HCT116 (cell line): ENCODE measurements at regions not wholly inside any gene's neighbourhood (a gene's known extent, or its start where the extent isn't known, plus 50 kb on each side); places are given as distances from the start of the nearest gene placed in this dataset.

ENCODE experiments used
- ATAC-seq: fragments of 200-7000 bp; cut with Tn5 transposase; 2 replicates; pipeline ENCODE4 v1.9.1; 2020; ENCODE audit warnings: mild to moderate bottlenecking, moderate library complexity
- BruUV-seq: library from RNA; stranded (reverse); fragments of 400-500 nt; replicated peaks from 2 replicates; lab custom pipeline; 2021; lab: Mats Ljungman, UMichigan
- CTCF ChIA-PET: fragments of 300-600 bp; sonication (Branson Sonifier 250); formaldehyde crosslinking; loops from one replicate; lab custom pipeline; 2021; ENCODE audit warnings: antibody characterized with exemption; lab: Charles Lee
- POLR2A ChIA-PET: fragments of 300-600, 350-600 bp; sonication (Branson Sonifier 250); formaldehyde crosslinking; loops from one replicate; lab custom pipeline; 2021; ENCODE audit warnings: antibody characterized with exemption; lab: Charles Lee
- RAD21 ChIA-PET, 2 experiments: fragments of 300-600 bp; sonication (Branson Sonifier 250); formaldehyde crosslinking; loops; one replicate each; lab custom pipeline; 2023; ENCODE audit warnings: low total read pairs in 2 of 2; ENCODE audit not compliant: uncharacterized antibody in 2 of 2, unreplicated experiment in 2 of 2, low non-redundant PET in 1 of 2; lab: Charles Lee
- DNase-seq: peaks from one replicate; pipeline ENCODE4 v3.0.0-alpha.2; 2010; ENCODE audit warnings: low read depth, low spot score
- H2AFZ ChIP-seq: fragments of 200-600 bp; shearing (Covaris generic), sonication (generic); 2 replicates; pipeline ENCODE4 v1.6.1; 2017; ENCODE audit warnings: low read depth, mixed run types, mixed read lengths, antibody characterized with exemption, low read length; ENCODE audit not compliant: poor library complexity, severe bottlenecking
- H3K27ac ChIP-seq: 2 replicates; pipeline ENCODE4 v1.5.1; 2012; ENCODE audit warnings: low read depth, low read length
- H3K27me3 ChIP-seq: fragments of 200-600 bp; sonication (generic); 2 replicates; pipeline ENCODE4 v1.6.1; 2016; ENCODE audit warnings: mixed run types, low read length, mixed read lengths; ENCODE audit not compliant: insufficient read depth
- H3K36me3 ChIP-seq, 2 experiments: fragments of 200-500 bp in 1 of 2; fragments of 200-600 bp in 1 of 2; sonication (Bioruptor generic) in 1 of 2; sonication (generic) in 1 of 2; 2 replicates each; pipeline versions ENCODE4 v1.5.1 to v1.6.1; 2014 to 2016; ENCODE audit warnings: low read length in 2 of 2, inconsistent platforms in 1 of 2, mixed read lengths in 1 of 2, mixed run types in 1 of 2; ENCODE audit not compliant: insufficient read depth in 2 of 2, control insufficient read depth in 1 of 2
- H3K4me1 ChIP-seq, 2 experiments: fragments of 200-600 bp in 1 of 2; sonication (generic) in 1 of 2; 2 replicates each; pipeline versions ENCODE4 v1.5.1 to v1.6.1; 2012 to 2017; ENCODE audit warnings: low read length in 2 of 2, inconsistent platforms in 1 of 2, mild to moderate bottlenecking in 1 of 2, mixed read lengths in 1 of 2, mixed run types in 1 of 2, moderate library complexity in 1 of 2; ENCODE audit not compliant: insufficient read depth in 2 of 2, control insufficient read depth in 1 of 2
- H3K4me2 ChIP-seq: fragments of 200-600 bp; sonication (generic); 2 replicates; pipeline ENCODE4 v1.6.1; 2017; ENCODE audit warnings: mixed run types, low read length, mixed read lengths
- H3K4me3 ChIP-seq, 2 experiments: fragments of 200-600 bp in 1 of 2; sonication (generic) in 1 of 2; replicated peaks in 1 of 2; 2 replicates each; pipeline ENCODE4 v1.5.1; 2011 to 2016; ENCODE audit warnings: low read length in 2 of 2, control low read depth in 1 of 2, low read depth in 1 of 2, mild to moderate bottlenecking in 1 of 2, mixed read lengths in 1 of 2, mixed run types in 1 of 2
- H3K79me2 ChIP-seq: fragments of 200-600 bp; sonication (generic); 2 replicates; pipeline ENCODE4 v1.6.1; 2017; ENCODE audit warnings: mild to moderate bottlenecking, mixed run types, low read length, moderate library complexity, mixed read lengths; ENCODE audit not compliant: insufficient read depth
- H3K9ac ChIP-seq: fragments of 200-600 bp; sonication (generic); 2 replicates; pipeline ENCODE4 v1.6.1; 2016; ENCODE audit warnings: low read length, mixed read lengths
- H3K9me2 ChIP-seq: fragments of 200-600 bp; sonication (generic), shearing (Covaris generic); 2 replicates; pipeline ENCODE4 v1.6.1; 2017; ENCODE audit warnings: mixed run types, mild to moderate bottlenecking, moderate library complexity; ENCODE audit not compliant: insufficient read depth
- H3K9me3 ChIP-seq, 2 experiments: fragments of 200-500 bp in 1 of 2; fragments of 200-600 bp in 1 of 2; sonication (Bioruptor generic) in 1 of 2; sonication (generic) in 1 of 2; 2 replicates each; pipeline ENCODE4 v1.6.1; 2014 to 2017; ENCODE audit warnings: low read length in 2 of 2, mixed read lengths in 2 of 2, inconsistent platforms in 1 of 2, low read depth in 1 of 2, mild to moderate bottlenecking in 1 of 2, mixed run types in 1 of 2, moderate library complexity in 1 of 2; ENCODE audit not compliant: control insufficient read depth in 1 of 2, insufficient read depth in 1 of 2
- H4K20me1 ChIP-seq: fragments of 200-600 bp; sonication (generic), shearing (Covaris generic); 2 replicates; pipeline ENCODE4 v1.6.1; 2017; ENCODE audit warnings: mixed run types, mild to moderate bottlenecking, moderate library complexity; ENCODE audit not compliant: insufficient read depth
- ATF3 ChIP-seq: IDR thresholded peaks from 2 replicates; pipeline ENCODE4 v1.6.1; 2012
- CBX3 ChIP-seq: IDR thresholded peaks from 2 replicates; pipeline ENCODE4 v1.6.1; 2012; ENCODE audit warnings: low read depth
- CEBPB ChIP-seq: IDR thresholded peaks from 2 replicates; pipeline ENCODE4 v1.6.1; 2012; ENCODE audit warnings: low read depth
- EGR1 ChIP-seq: IDR thresholded peaks from 2 replicates; pipeline ENCODE4 v1.6.1; 2012; ENCODE audit warnings: low read depth
- EZH2 ChIP-seq: fragments of 200-600 bp; sonication (generic); IDR thresholded peaks from 2 replicates; pipeline ENCODE4 v1.6.1; 2017; ENCODE audit warnings: antibody characterized with exemption, mixed run types
- EZH2phosphoT487 ChIP-seq: fragments of 200-600 bp; IDR thresholded peaks from 2 replicates; pipeline ENCODE4 v1.6.1; 2018; ENCODE audit warnings: antibody characterized with exemption, borderline replicate concordance
- JUND ChIP-seq: IDR thresholded peaks from 2 replicates; pipeline ENCODE4 v1.6.1; 2012
- MAX ChIP-seq: IDR thresholded peaks from 2 replicates; pipeline ENCODE4 v1.6.1; 2012
- POLR2AphosphoS5 ChIP-seq: IDR thresholded peaks from 2 replicates; pipeline ENCODE4 v1.6.1; 2011; ENCODE audit warnings: mild to moderate bottlenecking, low read depth, low read length, moderate library complexity
- RAD21 ChIP-seq: IDR thresholded peaks from 2 replicates; pipeline ENCODE4 v1.6.1; 2012; ENCODE audit warnings: low read depth, mild to moderate bottlenecking
- SIN3A ChIP-seq: IDR thresholded peaks from 2 replicates; pipeline ENCODE4 v1.6.1; 2012; ENCODE audit warnings: low read depth
- SP1 ChIP-seq: IDR thresholded peaks from 2 replicates; pipeline ENCODE4 v1.6.1; 2012; ENCODE audit warnings: low read depth
- SRF ChIP-seq: IDR thresholded peaks from 2 replicates; pipeline ENCODE4 v1.6.1; 2012; ENCODE audit warnings: low read depth
- TCF7L2 ChIP-seq: IDR thresholded peaks from 2 replicates; pipeline ENCODE4 v1.7.0; 2011; ENCODE audit warnings: borderline replicate concordance, inconsistent platforms; ENCODE audit not compliant: insufficient read depth, insufficient read length; ENCODE audit errors: extremely low read depth
- ZFX ChIP-seq: fragments of 450-650 bp; IDR thresholded peaks from 2 replicates; pipeline ENCODE4 v1.6.1; 2017
- ZNF274 ChIP-seq: fragments of 200-500 bp; sonication (Bioruptor generic); IDR thresholded peaks from 2 replicates; pipeline ENCODE4 v1.6.1; 2014; ENCODE audit warnings: mild to moderate bottlenecking, low read depth, low read length, inconsistent platforms
- intact Hi-C: fragments of 100-400 bp; cut with micrococcal nuclease; formaldehyde crosslinking; loops from 2 replicates; pipeline ENCODE4 v1.10.0; 2022
- TF ChIP-seq, protein P1 (sequence below), 3 experiments: fragments of 200-600 bp in 1 of 3; sonication (generic) in 1 of 3; IDR thresholded peaks in 2 of 3; conservative IDR thresholded peaks in 1 of 3; 2 replicates each; pipeline ENCODE4 v1.5.1; 2012 to 2017; ENCODE audit warnings: low read depth in 2 of 3, low read length in 2 of 3, antibody characterized with exemption in 1 of 3, borderline replicate concordance in 1 of 3, control low read depth in 1 of 3, mild to moderate bottlenecking in 1 of 3, mixed read lengths in 1 of 3, mixed run types in 1 of 3, moderate library complexity in 1 of 3; ENCODE audit not compliant: insufficient read depth in 1 of 3

- Histone ChIP-seq H3K9ac (no peak overlapping the region), H3K9me3 (no peaks in the 10 kb centered on the region), H3K4me1 (peaks cover 0 to 6% of the 10 kb centered on the region in 2 experiments; a peak in 1 of 4 replicates), H3K4me3 (no peak overlapping the region), H3K79me2 (no peaks in the 10 kb centered on the region), H3K4me2 (no peak overlapping the region), H2AFZ (peak overlapping the region; percentile 22), H4K20me1 (no peaks in the 10 kb centered on the region), H3K9me2 (no peaks in the 10 kb centered on the region), H3K27me3 (no peaks in the 10 kb centered on the region), H3K36me3 (no peaks in the 10 kb centered on the region), H3K27ac (no peak overlapping the region)
- no peak for TF ChIP-seq JUND
- TF ChIP-seq EZH2, result no peak
- TF ChIP-seq EGR1, result no peak
- TF ChIP-seq SP1, result no peak
- no peak for TF ChIP-seq MAX
- TF ChIP-seq EZH2phosphoT487, result no peak
- no peak for TF ChIP-seq ZNF274
- TF ChIP-seq, protein P1, sequence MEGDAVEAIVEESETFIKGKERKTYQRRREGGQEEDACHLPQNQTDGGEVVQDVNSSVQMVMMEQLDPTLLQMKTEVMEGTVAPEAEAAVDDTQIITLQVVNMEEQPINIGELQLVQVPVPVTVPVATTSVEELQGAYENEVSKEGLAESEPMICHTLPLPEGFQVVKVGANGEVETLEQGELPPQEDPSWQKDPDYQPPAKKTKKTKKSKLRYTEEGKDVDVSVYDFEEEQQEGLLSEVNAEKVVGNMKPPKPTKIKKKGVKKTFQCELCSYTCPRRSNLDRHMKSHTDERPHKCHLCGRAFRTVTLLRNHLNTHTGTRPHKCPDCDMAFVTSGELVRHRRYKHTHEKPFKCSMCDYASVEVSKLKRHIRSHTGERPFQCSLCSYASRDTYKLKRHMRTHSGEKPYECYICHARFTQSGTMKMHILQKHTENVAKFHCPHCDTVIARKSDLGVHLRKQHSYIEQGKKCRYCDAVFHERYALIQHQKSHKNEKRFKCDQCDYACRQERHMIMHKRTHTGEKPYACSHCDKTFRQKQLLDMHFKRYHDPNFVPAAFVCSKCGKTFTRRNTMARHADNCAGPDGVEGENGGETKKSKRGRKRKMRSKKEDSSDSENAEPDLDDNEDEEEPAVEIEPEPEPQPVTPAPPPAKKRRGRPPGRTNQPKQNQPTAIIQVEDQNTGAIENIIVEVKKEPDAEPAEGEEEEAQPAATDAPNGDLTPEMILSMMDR (IDR thresholded peaks at IDR 0.05 in 2 of 3, conservative IDR thresholded peaks at IDR 0.05 in 1 of 3; ENCODE audit: borderline replicate concordance in 1 of 3, insufficient read depth in 1 of 3, low read depth in 2 of 3, low read length in 2 of 3), result no peak
- TF ChIP-seq RAD21, result no peak
- no peak for TF ChIP-seq CBX3
- TF ChIP-seq ZFX, result no peak
- no peak for TF ChIP-seq ATF3
- TF ChIP-seq POLR2AphosphoS5, result no peak
- no peak for TF ChIP-seq SRF
- no peak for TF ChIP-seq TCF7L2
- TF ChIP-seq CEBPB, result no peak
- no peak for TF ChIP-seq SIN3A
- ATAC-seq, result no peak
- intact Hi-C loops, result no loop called here
- ChIA-PET CTCF (no interaction called here), POLR2A (no interaction called here), RAD21 (no interaction called here)
- no peak for DNase-seq
- no TSS peak for BruUV-seq
These were observed 802.5 kb upstream of the DPPA4 start for GRCh38 chr3:110139821-110140220.
